GM18873 (cell line): ENCODE measurements at regions not wholly inside any gene's neighbourhood (a gene's known extent, or its start where the extent isn't known, plus 50 kb on each side); places are given as distances from the start of the nearest gene placed in this dataset.

ENCODE experiments used
- ATAC-seq: cut with Tn5 transposase; IDR thresholded peaks from one replicate; pipeline ENCODE4 v1.9.1; 2021; ENCODE audit warnings: mild to moderate bottlenecking, moderate library complexity, moderate number of reproducible peaks; ENCODE audit not compliant: unreplicated experiment, low FRiP score

- no peak for ATAC-seq
These were observed 363.0 kb downstream of the FAT4 start for GRCh38 chr4:125677665-125678307.

GRCh38 chr4:125679989-125680388, 365.2 kb downstream of the FAT4 start:
- no peak for ATAC-seq

GRCh38 chr4:125681240-125681639, 366.5 kb downstream of the FAT4 start:
- ATAC-seq, result no peak

GRCh38 chr4:125682730-125683129, 368.0 kb downstream of the FAT4 start:
- no peak for ATAC-seq

- ATAC-seq, result no peak
These were observed 374.1 kb downstream of the FAT4 start for GRCh38 chr4:125688841-125689240.

GRCh38 chr4:125689805-125690204, 375.1 kb downstream of the FAT4 start:
- ATAC-seq, result no peak

GRCh38 chr4:125693228-125693627, 378.5 kb downstream of the FAT4 start:
- ATAC-seq, result no peak

GRCh38 chr4:125702406-125702805, 387.7 kb downstream of the FAT4 start:
- ATAC-seq, result no peak

DNA sequence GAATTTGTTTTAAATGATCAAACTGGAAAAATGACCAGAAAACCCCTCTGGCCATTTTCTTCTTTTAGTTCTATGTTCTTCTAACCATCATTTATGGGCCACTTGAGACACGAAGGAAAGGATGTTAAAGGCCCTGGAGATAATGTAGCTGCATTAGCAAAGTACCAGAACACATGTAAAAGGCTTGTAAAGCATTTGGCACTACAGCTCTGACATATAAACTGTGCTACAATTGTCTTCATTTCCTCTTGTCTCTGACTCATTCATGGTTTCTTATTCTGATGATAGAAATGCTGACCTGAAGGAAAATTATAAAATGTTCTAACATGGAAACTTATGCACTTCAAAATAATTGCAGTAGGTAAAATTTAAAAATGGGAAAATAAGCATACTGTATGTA, 388.7 kb downstream of the FAT4 start:
- ATAC-seq, result no peak

DNA sequence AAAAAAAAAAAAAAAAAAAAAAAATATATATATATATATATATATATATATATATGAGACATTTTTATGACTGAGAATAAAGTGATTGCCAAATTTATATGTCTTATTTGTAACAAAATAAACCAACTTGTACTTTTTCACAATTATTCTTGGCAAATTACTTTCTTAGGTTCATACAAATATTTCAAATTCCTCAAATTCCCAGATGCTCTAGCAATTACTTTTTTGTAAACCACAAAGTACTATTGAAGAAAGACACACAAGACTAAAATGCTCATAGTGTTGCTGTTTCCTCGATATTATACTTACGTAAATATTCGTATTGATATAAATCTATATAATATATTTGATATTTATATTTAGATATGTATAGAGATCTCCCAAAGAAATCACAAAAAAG, 390.0 kb downstream of the FAT4 start:
- ATAC-seq, result no peak

- ATAC-seq, result no peak
These were observed 390.9 kb downstream of the FAT4 start for GRCh38 chr4:125705681-125706080.

GRCh38 chr4:125707397-125707796, 392.6 kb downstream of the FAT4 start:
- no peak for ATAC-seq

- ATAC-seq, result no peak
These were observed 396.0 kb downstream of the FAT4 start for GRCh38 chr4:125710766-125711165.

DNA sequence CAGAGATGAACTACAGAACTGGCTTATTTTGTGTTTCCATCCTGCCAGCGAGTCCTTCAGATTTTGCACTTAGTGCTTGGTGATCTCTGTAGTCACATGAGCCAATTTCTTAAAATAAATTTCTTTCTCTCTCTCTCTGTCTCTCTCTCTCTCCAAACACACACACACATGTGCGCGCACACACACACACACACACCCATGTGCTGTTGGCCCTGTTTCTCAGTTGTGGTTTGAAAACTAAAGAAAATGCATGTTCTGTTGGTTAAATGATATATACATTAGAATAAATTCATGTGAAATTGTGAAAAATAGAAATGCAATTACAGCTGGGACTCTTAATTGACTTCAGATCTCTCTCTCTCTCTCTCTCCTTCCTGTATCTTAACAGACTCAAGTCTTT, 399.3 kb downstream of the FAT4 start:
- ATAC-seq, result no peak

DNA sequence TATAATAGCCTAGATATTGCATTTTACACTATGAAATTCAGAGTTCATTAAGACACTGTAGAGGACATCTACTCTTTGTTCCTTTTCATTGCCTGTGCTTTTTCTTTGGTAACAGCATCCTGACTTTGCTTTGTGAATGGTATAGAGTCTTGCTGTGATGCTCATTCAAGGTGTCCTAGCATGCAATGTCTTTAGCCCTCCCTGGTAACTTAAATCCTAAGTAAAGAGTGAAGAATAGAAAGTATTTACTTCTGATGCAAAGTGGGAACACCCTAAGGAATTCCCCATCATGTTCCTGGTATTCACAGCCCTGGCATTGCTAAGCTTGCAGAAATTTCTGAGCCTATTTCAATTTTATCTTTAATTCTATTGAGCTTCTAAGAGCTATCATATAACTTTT, 400.1 kb downstream of the FAT4 start:
- ATAC-seq, result no peak

GRCh38 chr4:125719987-125720386, 405.2 kb downstream of the FAT4 start:
- no peak for ATAC-seq

DNA sequence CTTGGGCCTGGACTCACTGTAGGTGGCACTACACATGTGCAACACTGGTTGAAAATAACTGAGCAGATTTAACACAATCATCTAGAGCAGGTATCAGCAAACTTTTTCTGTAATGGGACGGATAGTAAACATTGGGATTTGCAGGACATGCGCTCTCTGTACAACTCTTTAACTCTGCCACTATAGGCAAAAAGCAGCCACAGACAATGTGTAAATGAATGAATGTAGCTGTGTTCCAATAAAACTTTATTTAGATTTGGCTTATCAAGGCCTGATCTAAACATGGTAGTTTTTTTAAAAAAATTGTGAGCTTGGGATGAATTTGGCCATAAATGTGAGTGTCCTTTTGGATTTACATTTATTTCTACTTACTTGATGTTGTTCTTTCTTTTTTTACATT, 407.3 kb downstream of the FAT4 start:
- no peak for ATAC-seq

DNA sequence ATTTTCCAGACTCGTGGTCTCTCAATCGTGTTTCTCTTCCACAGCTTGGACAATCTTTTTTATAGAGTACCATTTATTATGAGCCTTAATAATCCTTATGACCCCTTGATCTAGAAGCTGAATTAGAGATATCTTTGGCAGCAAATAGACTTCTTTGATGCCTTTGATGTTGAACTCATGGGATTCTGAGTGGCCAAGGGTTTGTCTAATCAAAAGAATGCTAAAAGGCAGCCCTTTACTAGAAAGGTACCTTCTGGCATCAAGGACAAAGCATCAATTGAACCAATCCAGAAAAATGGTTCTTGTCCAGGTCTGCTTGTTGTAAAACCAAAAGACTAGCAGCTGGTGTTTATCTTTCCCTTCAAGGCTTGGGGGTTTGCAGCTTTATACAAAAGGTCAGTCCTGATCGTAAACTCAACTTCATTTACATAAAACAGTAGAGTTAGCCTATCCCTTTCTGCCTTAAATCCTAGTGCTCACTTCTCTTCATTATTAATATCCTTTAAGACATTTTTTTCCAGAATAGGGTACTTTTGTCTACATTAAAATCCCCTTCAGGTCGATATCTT, 411.3 kb downstream of the FAT4 start:
- ATAC-seq, result no peak

GRCh38 chr4:125727931-125728330, 413.2 kb downstream of the FAT4 start:
- no peak for ATAC-seq

DNA sequence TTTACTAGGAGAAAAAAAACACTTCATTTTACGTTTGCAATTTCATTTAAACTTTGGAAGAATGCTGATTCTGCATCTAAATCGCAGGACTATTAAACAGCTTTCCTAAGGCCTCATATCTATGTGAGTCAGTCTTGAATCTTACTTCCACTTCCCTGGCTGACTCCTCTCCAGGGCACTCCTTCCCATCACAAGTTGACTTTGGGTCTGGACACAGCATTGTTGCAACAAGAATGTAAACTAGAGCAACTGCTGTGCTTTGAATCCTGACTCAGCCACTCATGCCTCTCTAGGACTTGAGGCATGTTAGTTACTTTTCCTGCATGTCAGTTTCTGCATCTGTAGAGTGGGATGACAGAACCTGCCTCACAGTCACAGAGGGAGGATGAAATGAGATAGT, 413.8 kb downstream of the FAT4 start:
- ATAC-seq, result no peak

DNA sequence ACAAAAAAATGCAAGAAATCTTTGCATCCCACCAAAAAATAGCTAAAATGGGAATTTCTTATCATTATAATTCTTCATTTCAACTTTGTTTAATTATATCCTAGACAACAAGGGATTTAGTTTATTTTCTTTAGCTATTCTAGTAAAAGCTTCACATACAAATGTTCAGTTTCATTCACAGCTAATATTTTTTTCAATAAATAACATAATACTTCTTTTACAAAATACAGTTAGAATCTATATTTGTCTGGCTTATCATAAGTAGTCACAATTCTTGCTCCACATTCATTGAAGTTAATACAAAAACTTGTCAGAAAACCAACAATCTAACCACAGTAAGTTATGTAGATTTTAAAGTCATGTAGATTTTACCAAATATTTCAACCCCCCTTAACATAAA, 414.4 kb downstream of the FAT4 start:
- ATAC-seq, result no peak

DNA sequence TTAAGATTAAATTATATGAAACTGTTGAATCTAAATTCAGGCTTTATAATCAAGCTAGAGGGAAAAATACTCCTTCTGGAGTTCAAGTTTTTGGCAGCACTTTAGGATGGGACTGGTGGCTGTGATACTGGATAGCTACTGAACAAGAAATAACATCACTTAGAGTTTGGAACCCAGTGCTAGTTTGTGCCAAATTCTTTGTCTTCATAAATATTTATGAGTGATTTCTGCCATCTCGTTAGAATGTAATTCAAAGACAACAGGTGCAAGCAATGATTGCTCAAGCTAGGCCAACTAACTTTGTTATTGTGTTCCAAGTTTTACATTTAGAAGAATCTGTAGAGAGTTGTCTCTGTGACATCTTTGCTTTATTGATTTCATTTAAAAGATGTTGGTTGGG, 417.9 kb downstream of the FAT4 start:
- no peak for ATAC-seq

GRCh38 chr4:125734504-125734903, 419.7 kb downstream of the FAT4 start:
- no peak for ATAC-seq
